Stimulated activated CD4-positive, alpha-beta T cell treated with anti-CD3 and anti-CD28 coated beads, Interleukin-2, amount 100 ng/mL, for 4 hours (primary cell): ENCODE measurements at regions not wholly inside any gene's neighbourhood (a gene's known extent, or its start where the extent isn't known, plus 50 kb on each side); places are given as distances from the start of the nearest gene placed in this dataset.

ENCODE experiments used
- DNase-seq: peaks from one replicate; pipeline ENCODE4 v3.0.0-alpha.2; 2020; ENCODE audit warnings: low read depth

GRCh38 chr14:61226015-61226654 lies 55.0 kb downstream of the TMEM30B start:
- DNase-seq: no peak

GRCh38 chr14:61225344-61225743 lies 55.8 kb downstream of the TMEM30B start:
- no peak for DNase-seq

- DNase-seq: no peak
Measured at GRCh38 chr14:61223552-61223951, 57.6 kb downstream of the TMEM30B start.

- no peak for DNase-seq
Measured at GRCh38 chr14:61222388-61222787, 58.8 kb downstream of the TMEM30B start.

GRCh38 chr14:61221906-61222305 lies 59.2 kb downstream of the TMEM30B start:
- no peak for DNase-seq

GRCh38 chr14:61219673-61220072 lies 61.5 kb downstream of the TMEM30B start:
- no peak for DNase-seq

- no peak for DNase-seq
Measured at GRCh38 chr14:61219256-61219655, 61.9 kb downstream of the TMEM30B start.

- no peak for DNase-seq
Measured at GRCh38 chr14:61218767-61219166, 62.4 kb downstream of the TMEM30B start.

- DNase-seq: no peak
Measured at GRCh38 chr14:61218157-61218556, 63.0 kb downstream of the TMEM30B start.

- DNase-seq: no peak
Measured at GRCh38 chr14:61217516-61217915, 63.6 kb downstream of the TMEM30B start.

GRCh38 chr14:61215222-61216020 lies 65.7 kb downstream of the TMEM30B start:
- DNase-seq: no peak

GRCh38 chr14:61213920-61214319 lies 67.2 kb downstream of the TMEM30B start:
- no peak for DNase-seq

- DNase-seq: no peak
Measured at GRCh38 chr14:61213191-61213621, 67.9 kb downstream of the TMEM30B start.

GRCh38 chr14:61212546-61212945 lies 68.6 kb downstream of the TMEM30B start:
- no peak for DNase-seq

- no peak for DNase-seq
Measured at GRCh38 chr14:61211476-61212255, 69.5 kb downstream of the TMEM30B start.

- DNase-seq: no peak
Measured at GRCh38 chr14:61203081-61203753, 77.9 kb downstream of the TMEM30B start.

GRCh38 chr14:61202124-61202523 lies 79.0 kb downstream of the TMEM30B start:
- DNase-seq: no peak

GRCh38 chr14:61201171-61201570 lies 80.0 kb downstream of the TMEM30B start:
- DNase-seq: no peak

- no peak for DNase-seq
Measured at GRCh38 chr14:61197416-61197815, 83.7 kb downstream of the TMEM30B start.

- DNase-seq: no peak
Measured at GRCh38 chr14:61196792-61197191, 84.3 kb downstream of the TMEM30B start.

- no peak for DNase-seq
Measured at GRCh38 chr14:61196034-61196433, 85.1 kb downstream of the TMEM30B start.

- DNase-seq: no peak
Measured at GRCh38 chr14:61193476-61193875, 87.7 kb downstream of the TMEM30B start.
